HepG2 (cell line): ENCODE measurements at regions not wholly inside any gene's neighbourhood (a gene's known extent, or its start where the extent isn't known, plus 50 kb on each side); places are given as distances from the start of the nearest gene placed in this dataset.

Experiments used
- ATAC-seq: fragments of 200-7000 bp; cut with Tn5 transposase; 3 replicates; pipeline ENCODE4 v1.9.1; 2020; ENCODE audit warnings: mild to moderate bottlenecking, moderate library complexity
- BruUV-seq: library from RNA; stranded (reverse); fragments of 400-500 nt; replicated peaks from 2 replicates; lab custom pipeline; 2021; lab: Mats Ljungman, UMichigan
- CTCF ChIA-PET: fragments of 300-600 bp; formaldehyde crosslinking; extraction: SDS; loops from one replicate; lab custom pipeline; 2021; ENCODE audit warnings: low total read pairs, inconsistent platforms, low intra/inter-chr PET ratio; lab: Yijun Ruan, JAX
- POLR2A ChIA-PET: fragments of 350-600 bp; sonication (Branson Sonifier 250); formaldehyde crosslinking; loops from one replicate; lab custom pipeline; 2020; ENCODE audit warnings: antibody characterized with exemption, inconsistent platforms; lab: Yijun Ruan, JAX
- DNase-seq: peaks from one replicate; pipeline ENCODE4 v3.0.0-alpha.2; 2015; ENCODE audit warnings: low spot score
- FAIRE-seq: peaks from 3 replicates; lab custom pipeline; 2011; peaks lifted over from hg19 to GRCh38; lab: Jason Lieb, UNC
- H2AFZ ChIP-seq: one replicate; pipeline ENCODE4 v1.6.1; 2011; ENCODE audit warnings: low read length, inconsistent platforms
- H3K27ac ChIP-seq: fragments of 300-600 bp; 3 replicates; pipeline ENCODE4 v1.8.0; 2011; ENCODE audit warnings: mixed run types, mild to moderate bottlenecking, mixed read lengths, low read length, inconsistent platforms; ENCODE audit not compliant: insufficient read depth; ENCODE audit errors: extremely low read length
- H3K27me3 ChIP-seq, 2 experiments: fragments of 200-600 bp in 1 of 2; 2 replicates in 1 of 2; 3 replicates in 1 of 2; pipeline versions ENCODE4 v1.6.0 to v1.8.0; 2011; ENCODE audit warnings: low read length in 2 of 2, mild to moderate bottlenecking in 2 of 2, moderate library complexity in 2 of 2, inconsistent platforms in 1 of 2; ENCODE audit not compliant: insufficient read depth in 2 of 2, control insufficient read depth in 1 of 2
- H3K36me3 ChIP-seq, 2 experiments: fragments of 200-600 bp in 1 of 2; replicated peaks in 1 of 2; 2 replicates in 1 of 2; 3 replicates in 1 of 2; pipeline versions ENCODE4 v1.5.1 to v1.8.0; 2011; ENCODE audit warnings: low read length in 2 of 2, inconsistent platforms in 1 of 2; ENCODE audit not compliant: insufficient read depth in 2 of 2, control insufficient read depth in 1 of 2
- H3K4me1 ChIP-seq: 2 replicates; pipeline ENCODE4 v1.5.1; 2012; ENCODE audit warnings: low read length, inconsistent platforms; ENCODE audit not compliant: insufficient read depth
- H3K4me2 ChIP-seq: 2 replicates; pipeline ENCODE4 v1.6.0; 2011; ENCODE audit warnings: low read depth, low read length, inconsistent platforms
- H3K4me3 ChIP-seq, 3 experiments: fragments of 200-600 bp in 1 of 3; sonication (generic), shearing (Covaris generic) in 1 of 3; replicated peaks in 1 of 3; 2 replicates each; pipeline ENCODE4 v1.5.1; 2011 to 2016; ENCODE audit warnings: low read length in 3 of 3, inconsistent platforms in 2 of 3, low read depth in 2 of 3, mild to moderate bottlenecking in 2 of 3, control low read depth in 1 of 3, mixed read lengths in 1 of 3; ENCODE audit not compliant: insufficient read depth in 1 of 3
- H3K79me2 ChIP-seq: one replicate; pipeline ENCODE4 v1.6.1; 2011; ENCODE audit warnings: low read length, inconsistent platforms; ENCODE audit not compliant: insufficient read depth
- H3K9ac ChIP-seq: 2 replicates; pipeline ENCODE4 v1.6.0; 2011; ENCODE audit warnings: mild to moderate bottlenecking, low read depth, low read length, inconsistent platforms; ENCODE audit not compliant: insufficient read depth
- H3K9me3 ChIP-seq: 2 replicates; pipeline ENCODE4 v1.5.1; 2012; ENCODE audit warnings: mild to moderate bottlenecking, low read length
- H4K20me1 ChIP-seq: 2 replicates; pipeline ENCODE4 v1.6.0; 2011; ENCODE audit warnings: inconsistent platforms, mild to moderate bottlenecking, low read length, moderate library complexity; ENCODE audit not compliant: insufficient read depth
- HMG20B ChIP-seq: conservative IDR thresholded peaks from 2 replicates; pipeline ENCODE4 v1.6.1; 2016; ENCODE audit warnings: missing genetic modification reagents, missing compliant biosample characterization
- NFIC ChIP-seq: IDR thresholded peaks from 2 replicates; pipeline ENCODE4 v1.6.1; 2012; ENCODE audit warnings: mild to moderate bottlenecking, low read length, inconsistent platforms
- SALL2 ChIP-seq: sonication (generic); formaldehyde crosslinking; IDR thresholded peaks from 2 replicates; pipeline ENCODE4 v1.8.1; 2023; ENCODE audit warnings: mild to moderate bottlenecking, missing genetic modification reagents, inconsistent platforms
- SMYD3 ChIP-seq: sonication (generic); formaldehyde crosslinking; IDR thresholded peaks from 2 replicates; pipeline ENCODE4 v1.8.1; 2023; ENCODE audit warnings: mild to moderate bottlenecking, missing genetic modification reagents
- THAP9 ChIP-seq: sonication (generic); formaldehyde crosslinking; IDR thresholded peaks from 2 replicates; pipeline ENCODE4; 2020; ENCODE audit warnings: missing genetic modification reagents, mild to moderate bottlenecking, borderline replicate concordance
- ZFY ChIP-seq: sonication (generic); formaldehyde crosslinking; IDR thresholded peaks from 2 replicates; pipeline ENCODE4 v1.4.0; 2020; ENCODE audit warnings: missing genetic modification reagents
- ZFYVE20 ChIP-seq: sonication (generic); formaldehyde crosslinking; IDR thresholded peaks from 2 replicates; pipeline ENCODE4 v1.8.0; 2023; ENCODE audit warnings: low read depth, mild to moderate bottlenecking, moderate library complexity, missing genetic modification reagents, borderline replicate concordance
- ZNF234 ChIP-seq: sonication (generic); formaldehyde crosslinking; conservative IDR thresholded peaks from 2 replicates; pipeline ENCODE4 v1.5.1; 2020; ENCODE audit warnings: mild to moderate bottlenecking, missing genetic modification reagents
- ZNF317 ChIP-seq: sonication (generic); formaldehyde crosslinking; IDR thresholded peaks from 2 replicates; pipeline ENCODE4 v1.5.0; 2020; ENCODE audit warnings: mild to moderate bottlenecking, missing genetic modification reagents
- ZNF34 ChIP-seq: sonication (generic); formaldehyde crosslinking; IDR thresholded peaks from 2 replicates; pipeline ENCODE4 v1.4.0; 2020; ENCODE audit warnings: mild to moderate bottlenecking, missing genetic modification reagents, borderline replicate concordance
- ZNF761 ChIP-seq: sonication (generic); formaldehyde crosslinking; conservative IDR thresholded peaks from 2 replicates; pipeline ENCODE4 v1.4.0; 2020; ENCODE audit warnings: mild to moderate bottlenecking, missing genetic modification reagents
- WGBS: methylation state at CpG from one replicate; pipeline ENCODE4 v1.1.6; 2017; ENCODE audit warnings: low lambda C conversion rate; 5-methylcytosine and 5-hydroxymethylcytosine counted together
- in situ Hi-C: cut with HindIII; loops from 2 replicates; pipeline ENCODE4 v1.10.0; 2017; ENCODE audit warnings: low pct_unique_long_range_greater_than_20kb; ENCODE audit not compliant: extremely low pct_ligation_motif_present
- intact Hi-C: fragments of 100-400 bp; cut with micrococcal nuclease; formaldehyde crosslinking; loops from one replicate; pipeline ENCODE4 v1.10.0; 2022; ENCODE audit not compliant: unreplicated experiment

- TF ChIP-seq THAP9 (CRISPR knock-in tag) (no peak), SALL2 (CRISPR knock-in tag) (no peak)
These were observed 445.6 kb upstream of the MIS18BP1 start (continued) for GRCh38 chr14:45698462-45699134.

- ChIA-PET CTCF (no interaction called here), POLR2A (no interaction called here)
- Histone ChIP-seq H3K4me3 (no peak overlapping the region), H3K9ac (no peak overlapping the region), H2AFZ (no peak overlapping the region), H3K4me1 (no peaks in the 10 kb centered on the region), H3K27ac (no peak overlapping the region), H3K79me2 (no peaks in the 10 kb centered on the region), H3K9me3 (peaks cover 71% of the 10 kb centered on the region), H3K4me2 (no peak overlapping the region), H3K27me3 (no peaks in the 10 kb centered on the region), H4K20me1 (no peaks in the 10 kb centered on the region), H3K36me3 (no peaks in the 10 kb centered on the region)
- in situ Hi-C loops, result no loop called here
- FAIRE-seq, result no peak
- BruUV-seq, result no TSS peak
- DNase-seq, result no peak
- TF ChIP-seq SMYD3 (CRISPR knock-in tag), result no peak
- TF ChIP-seq ZFYVE20 (CRISPR knock-in tag), result no peak
- no peak for TF ChIP-seq ZNF34 (CRISPR knock-in tag)
- TF ChIP-seq ZNF234 (CRISPR knock-in tag), result no peak
- TF ChIP-seq ZNF761 (CRISPR knock-in tag), result no peak
- no peak for TF ChIP-seq NFIC
- TF ChIP-seq ZNF317, result no peak
- no peak for TF ChIP-seq HMG20B (CRISPR knock-in tag)
- TF ChIP-seq ZFY (CRISPR knock-in tag), result no peak
- intact Hi-C loops, result no loop called here
- 0% methylated on average over 4 of the region's 4 CpGs for WGBS
- no peak for ATAC-seq
These were observed 433.8 kb upstream of the MIS18BP1 start for GRCh38 chr14:45686771-45687170.
